DOHH2 (cell line): ENCODE measurements at regions not wholly inside any gene's neighbourhood (a gene's known extent, or its start where the extent isn't known, plus 50 kb on each side); places are given as distances from the start of the nearest gene placed in this dataset.

ENCODE experiments used
- H3F3A ChIP-seq: fragments of 200-600 bp; sonication (generic), shearing (Covaris generic); 2 replicates; pipeline ENCODE4 v1.6.0; 2016; ENCODE audit warnings: antibody characterized with exemption, mild to moderate bottlenecking; ENCODE audit not compliant: control insufficient read depth, insufficient read depth
- H3K27ac ChIP-seq: fragments of 200-600 bp; sonication (generic); 2 replicates; pipeline ENCODE4 v1.5.1; 2014; ENCODE audit warnings: low read depth, mild to moderate bottlenecking, low read length, moderate library complexity
- H3K27me3 ChIP-seq: fragments of 200-600 bp; sonication (generic); 2 replicates; pipeline ENCODE4 v1.6.1; 2014; ENCODE audit warnings: mild to moderate bottlenecking, low read length, mixed read lengths; ENCODE audit not compliant: control insufficient read depth
- H3K36me3 ChIP-seq: fragments of 200-600 bp; sonication (generic); 2 replicates; pipeline ENCODE4 v1.6.1; 2014; ENCODE audit warnings: mild to moderate bottlenecking, low read length, moderate library complexity, mixed read lengths; ENCODE audit not compliant: control insufficient read depth
- H3K4me1 ChIP-seq: fragments of 200-600 bp; sonication (generic); 2 replicates; pipeline ENCODE4 v1.6.1; 2014; ENCODE audit warnings: mild to moderate bottlenecking, low read length, mixed read lengths; ENCODE audit not compliant: control insufficient read depth
- H3K4me2 ChIP-seq: fragments of 200-600 bp; sonication (generic); 2 replicates; pipeline ENCODE4 v1.6.0; 2014; ENCODE audit warnings: mild to moderate bottlenecking, low read length, moderate library complexity
- H3K4me3 ChIP-seq: fragments of 200-600 bp; sonication (generic); 2 replicates; pipeline ENCODE4 v1.5.1; 2014; ENCODE audit warnings: mild to moderate bottlenecking, low read length, mixed read lengths
- H3K79me2 ChIP-seq: fragments of 200-600 bp; sonication (generic); 2 replicates; pipeline ENCODE4 v1.6.1; 2014; ENCODE audit warnings: mild to moderate bottlenecking, low read length, mixed read lengths; ENCODE audit not compliant: control insufficient read depth
- H3K9me2 ChIP-seq: fragments of 200-600 bp; sonication (generic); replicated peaks from 2 replicates; pipeline ENCODE4 v1.6.1; 2014; ENCODE audit warnings: mild to moderate bottlenecking, low read length, mixed read lengths; ENCODE audit not compliant: control insufficient read depth
- H3K9me3 ChIP-seq: fragments of 200-600 bp; sonication (generic); 2 replicates; pipeline ENCODE4 v1.6.1; 2014; ENCODE audit warnings: antibody characterized with exemption, low read length, mixed read lengths; ENCODE audit not compliant: control insufficient read depth, insufficient read depth
- H4K20me1 ChIP-seq: fragments of 200-600 bp; sonication (generic); 2 replicates; pipeline ENCODE4 v1.6.0; 2014; ENCODE audit warnings: low read depth, mild to moderate bottlenecking, antibody characterized with exemption, low read length, moderate library complexity; ENCODE audit not compliant: control insufficient read depth, insufficient read depth
- CTCF ChIP-seq: fragments of 200-600 bp; sonication (generic); IDR thresholded peaks from one replicate; pipeline ENCODE4 v1.5.1; 2014; ENCODE audit warnings: antibody characterized with exemption, mild to moderate bottlenecking, low read depth, low read length; ENCODE audit not compliant: poor library complexity, severe bottlenecking
- EZH2phosphoT487 ChIP-seq: fragments of 200-600 bp; sonication (generic); IDR thresholded peaks from 2 replicates; pipeline ENCODE4 v1.6.1; 2017; ENCODE audit warnings: borderline replicate concordance, mild to moderate bottlenecking, antibody characterized with exemption, low read length, moderate library complexity, mixed read lengths

GRCh38 chr13:73819711-73820110 is 314.5 kb downstream of the KLF12 start:
- H3K36me3 ChIP-seq = no peaks in the 10 kb centered on the region
- H3K27me3 ChIP-seq = no peaks in the 10 kb centered on the region
- no peak overlapping the region for H3K27ac ChIP-seq
- no peak for TF ChIP-seq CTCF
- TF ChIP-seq EZH2phosphoT487 = no peak
- peaks cover 9% of the 10 kb centered on the region for H3K4me1 ChIP-seq
- no peak overlapping the region for H3K4me2 ChIP-seq
- H3K9me2 ChIP-seq = no peaks in the 10 kb centered on the region
- H4K20me1 ChIP-seq = no peaks in the 10 kb centered on the region
- no peaks in the 10 kb centered on the region for H3K9me3 ChIP-seq
- H3F3A ChIP-seq = no peaks in the 10 kb centered on the region
- H3K4me3 ChIP-seq = no peak overlapping the region
- H3K79me2 ChIP-seq = no peaks in the 10 kb centered on the region

- Histone ChIP-seq H4K20me1 (no peaks in the 10 kb centered on the region), H3K9me2 (no peaks in the 10 kb centered on the region), H3K4me1 (peaks cover 9% of the 10 kb centered on the region), H3F3A (no peaks in the 10 kb centered on the region), H3K4me2 (no peak overlapping the region), H3K27me3 (no peaks in the 10 kb centered on the region), H3K4me3 (no peak overlapping the region), H3K9me3 (no peaks in the 10 kb centered on the region), H3K27ac (no peak overlapping the region), H3K36me3 (peaks cover 6% of the 10 kb centered on the region; the same call in 1 of the 2 replicates), H3K79me2 (no peaks in the 10 kb centered on the region)
- no peak for TF ChIP-seq EZH2phosphoT487
- no peak for TF ChIP-seq CTCF
These were observed 317.5 kb downstream of the KLF12 start for GRCh38 chr13:73816702-73817101.

- H4K20me1 ChIP-seq = no peaks in the 10 kb centered on the region
- H3K4me2 ChIP-seq = no peak overlapping the region
- no peaks in the 10 kb centered on the region for H3K9me3 ChIP-seq
- no peaks in the 10 kb centered on the region for H3F3A ChIP-seq
- H3K4me1 ChIP-seq = peaks cover 1% of the 10 kb centered on the region
- no peaks in the 10 kb centered on the region for H3K27me3 ChIP-seq
- peaks cover 6% of the 10 kb centered on the region; the same call in 1 of the 2 replicates for H3K36me3 ChIP-seq
- no peaks in the 10 kb centered on the region for H3K9me2 ChIP-seq
- TF ChIP-seq CTCF = no peak
- no peak for TF ChIP-seq EZH2phosphoT487
- no peak overlapping the region for H3K4me3 ChIP-seq
- no peaks in the 10 kb centered on the region for H3K79me2 ChIP-seq
- H3K27ac ChIP-seq = no peak overlapping the region
These were observed 318.4 kb downstream of the KLF12 start for GRCh38 chr13:73815796-73816195.

- no peaks in the 10 kb centered on the region for H3K9me2 ChIP-seq
- no peak overlapping the region for H3K4me3 ChIP-seq
- no peak overlapping the region for H3K27ac ChIP-seq
- no peaks in the 10 kb centered on the region for H3K27me3 ChIP-seq
- H3K79me2 ChIP-seq = no peaks in the 10 kb centered on the region
- H3K9me3 ChIP-seq = no peaks in the 10 kb centered on the region
- H3F3A ChIP-seq = no peaks in the 10 kb centered on the region
- H3K4me2 ChIP-seq = no peak overlapping the region
- no peaks in the 10 kb centered on the region for H4K20me1 ChIP-seq
- no peak for TF ChIP-seq EZH2phosphoT487
- TF ChIP-seq CTCF = no peak
- no peaks in the 10 kb centered on the region for H3K4me1 ChIP-seq
- peaks cover 9% of the 10 kb centered on the region; the same call in 1 of the 2 replicates for H3K36me3 ChIP-seq
These were observed 323.6 kb downstream of the KLF12 start for GRCh38 chr13:73810647-73811046.
